ENCODE measurements at regions not wholly inside any gene's neighbourhood (a gene's known extent, or its start where the extent isn't known, plus 50 kb on each side); places are given as distances from the start of the nearest gene placed in this dataset.

DNA sequence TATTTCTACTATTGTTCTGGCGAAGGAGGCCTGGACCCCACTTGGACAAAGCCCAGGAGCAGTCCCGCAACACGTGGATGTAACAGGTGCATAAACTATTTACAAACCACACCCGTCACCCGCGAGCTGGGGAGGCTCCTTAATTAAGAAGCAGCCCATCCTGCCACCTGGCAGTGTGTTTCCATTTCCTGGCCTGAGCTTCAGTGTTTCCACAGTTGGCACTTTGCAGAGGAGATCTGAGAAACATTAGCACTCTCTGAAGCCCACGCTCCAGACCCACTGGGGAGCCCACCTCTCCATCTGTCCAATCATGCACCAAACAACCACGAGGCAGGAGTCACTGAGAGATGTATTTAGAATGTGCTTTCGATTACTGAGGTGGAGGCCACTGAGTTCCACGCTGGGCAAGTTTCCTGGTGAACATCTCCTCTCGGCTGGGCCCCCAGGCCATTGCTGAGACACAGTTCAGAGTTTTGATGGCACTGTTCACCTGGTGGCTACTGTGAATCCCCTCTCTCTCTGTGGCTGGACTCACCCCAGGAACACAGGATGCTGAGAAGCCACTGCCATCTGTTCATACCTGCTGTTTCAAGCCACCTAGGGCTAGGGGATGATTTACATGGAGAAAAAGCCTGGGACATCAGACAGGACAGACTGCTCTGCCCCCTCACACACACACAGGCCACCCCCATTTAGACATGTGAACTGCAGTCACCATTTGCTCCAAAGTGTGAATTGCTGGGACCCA lies 129.1 kb downstream of the AIPL1 start:
- DNase-seq (no peak), ATAC-seq (peak in 1 of 8 donors; percentile 15)
- no peaks in the 10 kb centered on the region for H3K9me3 ChIP-seq
- no peaks in the 10 kb centered on the region for H3K36me3 ChIP-seq
- no peak overlapping the region for H3K4me3 ChIP-seq
- no peaks in the 10 kb centered on the region for H3K4me1 ChIP-seq
- peaks cover 0 to 7% (median 0%) of the 10 kb centered on the region in 7 donors for H3K27me3 ChIP-seq
- no peak overlapping the region for H3K27ac ChIP-seq
- no peak for TF ChIP-seq CTCF (IDR thresholded peaks at IDR 0.05)
- intact Hi-C loops (cut with DNase I), result no loop called here
- 62 to 63% methylated on average over 11 of the region's 11 CpGs for WGBS, 2 donors

DNA sequence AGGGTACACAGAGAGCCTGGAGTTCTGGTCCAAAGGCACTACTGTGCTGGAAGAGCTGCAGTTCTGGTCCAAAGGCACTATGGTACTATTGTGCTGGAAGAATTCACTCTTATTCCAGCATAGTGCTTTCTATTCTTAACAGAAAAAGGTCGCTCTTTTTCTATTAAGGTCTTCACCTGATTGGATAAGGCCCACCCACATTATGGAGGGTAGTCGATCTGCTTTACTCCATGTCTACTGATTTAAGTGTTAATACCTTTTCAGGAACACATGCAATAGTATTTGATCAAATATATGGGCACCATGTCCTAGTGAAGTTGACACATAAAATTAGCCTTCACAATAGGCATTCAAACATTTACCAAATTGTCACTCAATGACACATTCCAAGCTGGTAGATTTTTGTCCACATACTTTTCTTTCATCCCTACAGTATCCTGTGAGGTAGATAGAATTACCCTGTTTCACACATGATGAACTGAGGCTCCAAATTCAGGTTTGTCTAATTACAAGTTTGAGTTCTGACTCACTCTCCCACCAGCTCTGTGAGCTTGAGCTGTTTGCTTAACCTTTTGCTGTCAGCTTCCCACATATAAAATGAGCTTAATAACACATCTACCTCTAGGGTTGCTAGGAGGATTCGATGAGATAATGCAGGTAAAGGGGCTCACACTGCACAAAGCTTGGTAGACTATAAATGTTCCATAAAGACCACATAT lies 129.9 kb downstream of the AIPL1 start:
- peaks cover 0 to 7% (median 0%) of the 10 kb centered on the region in 7 donors for H3K27me3 ChIP-seq
- ATAC-seq (no peak), DNase-seq (no peak)
- TF ChIP-seq CTCF (IDR thresholded peaks at IDR 0.05), result no peak
- no peak overlapping the region for H3K27ac ChIP-seq
- intact Hi-C loops (cut with DNase I), result no loop called here
- H3K4me1 ChIP-seq, result no peaks in the 10 kb centered on the region
- H3K36me3 ChIP-seq, result no peaks in the 10 kb centered on the region
- H3K9me3 ChIP-seq, result no peaks in the 10 kb centered on the region
- 37 to 52% methylated on average over 3 of the region's 3 CpGs for WGBS, 2 donors
- no peak overlapping the region for H3K4me3 ChIP-seq

- DNase-seq, result peak; percentile 16 to 25
- no peaks in the 10 kb centered on the region for H3K9me3 ChIP-seq
- WGBS, 2 donors, result 3 to 9% methylated on average over 5 of the region's 5 CpGs
- peaks cover 0 to 5% (median 0%) of the 10 kb centered on the region in 7 donors for H3K27me3 ChIP-seq
- H3K27ac ChIP-seq, result no peak overlapping the region
- TF ChIP-seq CTCF (IDR thresholded peaks at IDR 0.05), result no peak
- no peak overlapping the region for H3K4me3 ChIP-seq
- ATAC-seq, result peak in 1 of 8 donors; percentile 41
- H3K4me1 ChIP-seq, result no peaks in the 10 kb centered on the region
- no peaks in the 10 kb centered on the region for H3K36me3 ChIP-seq
- intact Hi-C loops (cut with DNase I), result no loop called here
Measured at GRCh38 chr17:6303664-6304063, 131.3 kb downstream of the AIPL1 start.

DNA sequence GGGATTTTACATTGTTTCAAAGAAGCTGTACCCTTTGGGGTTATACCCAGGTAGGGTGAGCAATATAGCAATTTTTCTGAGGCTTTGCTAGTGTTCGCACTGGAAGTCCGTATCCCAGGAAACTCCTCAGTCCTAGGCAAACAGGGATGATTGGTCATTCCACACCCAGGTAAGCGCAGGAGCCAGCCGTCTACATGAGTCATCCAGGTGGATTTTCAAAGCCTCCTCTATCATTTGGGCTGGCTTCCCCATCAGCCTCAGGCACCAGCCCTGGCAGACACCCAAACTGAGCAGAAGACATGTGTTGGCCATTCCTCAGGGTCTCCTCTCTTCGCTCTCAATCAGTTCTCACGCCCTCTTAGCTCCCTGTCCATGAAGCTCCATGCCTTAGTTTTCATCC lies 135.6 kb downstream of the AIPL1 start:
- peaks cover 0 to 8% (median 0%) of the 10 kb centered on the region in 7 donors for H3K27me3 ChIP-seq
- H3K36me3 ChIP-seq, result no peaks in the 10 kb centered on the region
- no peaks in the 10 kb centered on the region for H3K4me1 ChIP-seq
- intact Hi-C loops (cut with DNase I), result no loop called here
- H3K4me3 ChIP-seq, result no peak overlapping the region
- ATAC-seq (no peak), DNase-seq (no peak)
- no peak for TF ChIP-seq CTCF (IDR thresholded peaks at IDR 0.05)
- WGBS, 2 donors, result 84 to 89% methylated on average over 6 of the region's 6 CpGs
- no peak overlapping the region for H3K27ac ChIP-seq
- no peaks in the 10 kb centered on the region for H3K9me3 ChIP-seq

Measured in heart right ventricle (tissue), 16 donors.